BLaER1 treated with 17β-estradiol and CSF1 and Interleukin-3, amounts not matched to agents 10 nM and 100 nM (cell line): ENCODE measurements at regions not wholly inside any gene's neighbourhood (a gene's known extent, or its start where the extent isn't known, plus 50 kb on each side); places are given as distances from the start of the nearest gene placed in this dataset.

ENCODE experiments used
- H3K27ac ChIP-seq, 11 experiments: shearing (Covaris generic); formaldehyde crosslinking; 2 replicates each; pipeline ENCODE4 v1.8.1; 2022
- H3K27me3 ChIP-seq, 11 experiments: shearing (Covaris generic); formaldehyde crosslinking; 2 replicates each; pipeline ENCODE4 v1.8.1; 2022
- H3K36me3 ChIP-seq, 11 experiments: shearing (Covaris generic); formaldehyde crosslinking; 2 replicates each; pipeline ENCODE4 v1.8.1; 2022
- H3K4me1 ChIP-seq, 10 experiments: shearing (Covaris generic); formaldehyde crosslinking; 2 replicates each; pipeline ENCODE4 v1.8.1; 2022
- H3K4me2 ChIP-seq, 11 experiments: shearing (Covaris generic); formaldehyde crosslinking; 2 replicates each; pipeline ENCODE4 v1.8.1; 2022
- H3K4me3 ChIP-seq, 10 experiments: shearing (Covaris generic); formaldehyde crosslinking; 2 replicates each; pipeline ENCODE4 v1.8.1; 2022
- H3K9ac ChIP-seq, 11 experiments: shearing (Covaris generic); formaldehyde crosslinking; 2 replicates each; pipeline ENCODE4 v1.8.1; 2022
- H3K9me3 ChIP-seq, 11 experiments: shearing (Covaris generic); formaldehyde crosslinking; replicated peaks in 1 of 11; 2 replicates each; pipeline ENCODE4 v1.8.1; 2022
- H4K20me1 ChIP-seq, 11 experiments: shearing (Covaris generic); formaldehyde crosslinking; 2 replicates each; pipeline ENCODE4 v1.8.1; 2022
- Cebpa-rat ChIP-seq, 11 experiments: shearing (Covaris generic); IDR thresholded peaks; 2 replicates each; pipeline ENCODE4 v1.8.1; 2022

GRCh38 chr12:65565601-65566560, 258.4 kb upstream of the HMGA2 start:
- Histone ChIP-seq H3K9ac (no peak overlapping the region), H3K36me3 (no peaks in the 10 kb centered on the region), H3K4me1 (peaks cover 0 to 15% (median 4%) of the 10 kb centered on the region in 10 experiments; a peak in 7 of 20 replicates), H3K27me3 (no peaks in the 10 kb centered on the region), H3K9me3 (peaks cover 3 to 14% (median 10%) of the 10 kb centered on the region in 11 experiments; a peak in 11 of 22 replicates), H3K4me3 (no peak overlapping the region), H3K4me2 (peak overlapping the region in 9 of 11 experiments; percentile 2 to 52 (median 13); a peak in 10 of 22 replicates), H3K27ac (no peak overlapping the region), H4K20me1 (no peaks in the 10 kb centered on the region)
- no peak for TF ChIP-seq Cebpa-rat (IDR thresholded peaks at IDR 0.05)

GRCh38 chr12:65566751-65567150, 257.5 kb upstream of the HMGA2 start:
- Histone ChIP-seq H3K27ac (no peak overlapping the region), H3K4me3 (no peak overlapping the region), H4K20me1 (no peaks in the 10 kb centered on the region), H3K4me2 (peak overlapping the region in 4 of 11 experiments; percentile 2 to 52 (median 14); a peak in 7 of 22 replicates), H3K9ac (no peak overlapping the region), H3K27me3 (no peaks in the 10 kb centered on the region), H3K36me3 (no peaks in the 10 kb centered on the region), H3K9me3 (peaks cover 5 to 22% (median 12%) of the 10 kb centered on the region in 11 experiments; a peak in 11 of 22 replicates), H3K4me1 (peaks cover 0 to 15% (median 3%) of the 10 kb centered on the region in 10 experiments; a peak in 7 of 20 replicates)
- no peak for TF ChIP-seq Cebpa-rat (IDR thresholded peaks at IDR 0.05)

- H3K4me1 ChIP-seq = peaks cover 0 to 15% (median 2%) of the 10 kb centered on the region in 10 experiments; a peak in 6 of 20 replicates
- H3K9me3 ChIP-seq = peaks cover 5 to 25% (median 13%) of the 10 kb centered on the region in 11 experiments; a peak in 13 of 22 replicates
- H4K20me1 ChIP-seq = no peaks in the 10 kb centered on the region
- H3K4me2 ChIP-seq = no peak overlapping the region
- no peak overlapping the region for H3K4me3 ChIP-seq
- H3K9ac ChIP-seq = no peak overlapping the region
- H3K36me3 ChIP-seq = no peaks in the 10 kb centered on the region
- TF ChIP-seq Cebpa-rat (IDR thresholded peaks at IDR 0.05) = no peak
- no peaks in the 10 kb centered on the region for H3K27me3 ChIP-seq
- no peak overlapping the region for H3K27ac ChIP-seq
Measured at GRCh38 chr12:65567820-65568219, 256.5 kb upstream of the HMGA2 start.

GRCh38 chr12:65568517-65568916, 255.8 kb upstream of the HMGA2 start:
- Histone ChIP-seq H3K36me3 (no peaks in the 10 kb centered on the region), H3K27ac (no peak overlapping the region), H3K9me3 (peaks cover 11 to 32% (median 19%) of the 10 kb centered on the region in 11 experiments; a peak in 15 of 22 replicates), H3K27me3 (no peaks in the 10 kb centered on the region), H3K4me3 (no peak overlapping the region), H3K4me1 (peaks cover 0 to 15% (median 2%) of the 10 kb centered on the region in 10 experiments; a peak in 6 of 20 replicates), H3K9ac (no peak overlapping the region), H4K20me1 (no peaks in the 10 kb centered on the region), H3K4me2 (no peak overlapping the region)
- TF ChIP-seq Cebpa-rat (IDR thresholded peaks at IDR 0.05) = no peak

- Histone ChIP-seq H3K36me3 (no peaks in the 10 kb centered on the region), H3K27ac (no peak overlapping the region)
- TF ChIP-seq Cebpa-rat (IDR thresholded peaks at IDR 0.05) = no peak
Measured at GRCh38 chr12:65570451-65571130, 253.7 kb upstream of the HMGA2 start.

GRCh38 chr12:65574867-65575266, 249.4 kb upstream of the HMGA2 start:
- no peaks in the 10 kb centered on the region for H3K36me3 ChIP-seq
- no peaks in the 10 kb centered on the region for H3K27me3 ChIP-seq
- no peaks in the 10 kb centered on the region for H3K4me1 ChIP-seq
- no peak overlapping the region for H3K9ac ChIP-seq
- peaks cover 26 to 63% (median 40%) of the 10 kb centered on the region in 11 experiments for H3K9me3 ChIP-seq
- H3K4me3 ChIP-seq = no peak overlapping the region
- no peaks in the 10 kb centered on the region for H4K20me1 ChIP-seq
- TF ChIP-seq Cebpa-rat (IDR thresholded peaks at IDR 0.05) = no peak
- no peak overlapping the region for H3K4me2 ChIP-seq
- no peak overlapping the region for H3K27ac ChIP-seq

More at GRCh38 chr12:65570451-65571130, 253.7 kb upstream of the HMGA2 start:
- H3K9me3 ChIP-seq = peaks cover 26 to 52% (median 36%) of the 10 kb centered on the region in 11 experiments
- H3K9ac ChIP-seq = no peak overlapping the region
- H3K27me3 ChIP-seq = no peaks in the 10 kb centered on the region
- H3K4me2 ChIP-seq = no peak overlapping the region
- H3K4me1 ChIP-seq = peaks cover 0 to 15% (median 2%) of the 10 kb centered on the region in 10 experiments; a peak in 6 of 20 replicates
- no peaks in the 10 kb centered on the region for H4K20me1 ChIP-seq
- no peak overlapping the region for H3K4me3 ChIP-seq

- Histone ChIP-seq H3K9ac (no peak overlapping the region), H3K27me3 (no peaks in the 10 kb centered on the region), H4K20me1 (no peaks in the 10 kb centered on the region), H3K4me1 (no peaks in the 10 kb centered on the region), H3K36me3 (no peaks in the 10 kb centered on the region), H3K4me3 (no peak overlapping the region), H3K27ac (no peak overlapping the region), H3K4me2 (no peak overlapping the region), H3K9me3 (peaks cover 0 to 11% (median 0%) of the 10 kb centered on the region in 11 experiments; a peak in 4 of 22 replicates)
- TF ChIP-seq Cebpa-rat (IDR thresholded peaks at IDR 0.05) = no peak
Measured at GRCh38 chr12:65584016-65584415, 240.3 kb upstream of the HMGA2 start.

- Histone ChIP-seq H3K36me3 (no peaks in the 10 kb centered on the region), H3K27ac (no peak overlapping the region), H3K4me2 (no peak overlapping the region), H3K9ac (no peak overlapping the region), H3K27me3 (no peaks in the 10 kb centered on the region), H3K9me3 (0 out of 22 replicates have a peak, but pooled peaks cover 0 to 3% (median 0%) of the 10 kb centered on the region in 11 experiments), H4K20me1 (no peaks in the 10 kb centered on the region), H3K4me3 (no peak overlapping the region), H3K4me1 (no peaks in the 10 kb centered on the region)
- TF ChIP-seq Cebpa-rat (IDR thresholded peaks at IDR 0.05) = no peak
Measured at GRCh38 chr12:65585648-65586602, 238.4 kb upstream of the HMGA2 start.
